22Rv1 (cell line): ENCODE measurements at regions not wholly inside any gene's neighbourhood (a gene's known extent, or its start where the extent isn't known, plus 50 kb on each side); places are given as distances from the start of the nearest gene placed in this dataset.

Experiments
- ZFX ChIP-seq: fragments of 450-650 bp; IDR thresholded peaks from 2 replicates; pipeline ENCODE4 v1.6.1; 2017; ENCODE audit warnings: antibody characterized with exemption, borderline replicate concordance
- TF ChIP-seq, protein P1 (sequence below): fragments of 450-650 bp; IDR thresholded peaks from 2 replicates; pipeline ENCODE4 v1.5.1; 2017; ENCODE audit warnings: mild to moderate bottlenecking

DNA sequence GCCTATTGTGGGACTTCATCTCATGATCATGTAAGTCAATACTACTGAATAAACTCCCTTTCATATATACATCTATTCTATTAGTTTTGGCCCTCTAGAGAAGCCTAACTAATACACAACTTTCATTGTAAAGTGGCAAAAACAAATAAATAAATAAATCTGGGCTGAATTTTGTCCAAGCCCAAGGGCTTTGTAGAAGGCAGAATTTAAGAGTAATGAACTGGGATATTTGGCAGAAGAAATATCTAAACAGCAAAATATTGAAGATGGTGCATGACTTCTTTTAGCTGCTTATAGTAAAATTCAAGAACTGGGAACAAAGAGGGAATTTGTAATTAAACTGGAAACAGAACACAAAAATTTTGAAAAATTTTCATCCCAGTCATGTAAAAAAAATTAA is 246.7 kb upstream of the GULP1 start:
- TF ChIP-seq, protein P1, sequence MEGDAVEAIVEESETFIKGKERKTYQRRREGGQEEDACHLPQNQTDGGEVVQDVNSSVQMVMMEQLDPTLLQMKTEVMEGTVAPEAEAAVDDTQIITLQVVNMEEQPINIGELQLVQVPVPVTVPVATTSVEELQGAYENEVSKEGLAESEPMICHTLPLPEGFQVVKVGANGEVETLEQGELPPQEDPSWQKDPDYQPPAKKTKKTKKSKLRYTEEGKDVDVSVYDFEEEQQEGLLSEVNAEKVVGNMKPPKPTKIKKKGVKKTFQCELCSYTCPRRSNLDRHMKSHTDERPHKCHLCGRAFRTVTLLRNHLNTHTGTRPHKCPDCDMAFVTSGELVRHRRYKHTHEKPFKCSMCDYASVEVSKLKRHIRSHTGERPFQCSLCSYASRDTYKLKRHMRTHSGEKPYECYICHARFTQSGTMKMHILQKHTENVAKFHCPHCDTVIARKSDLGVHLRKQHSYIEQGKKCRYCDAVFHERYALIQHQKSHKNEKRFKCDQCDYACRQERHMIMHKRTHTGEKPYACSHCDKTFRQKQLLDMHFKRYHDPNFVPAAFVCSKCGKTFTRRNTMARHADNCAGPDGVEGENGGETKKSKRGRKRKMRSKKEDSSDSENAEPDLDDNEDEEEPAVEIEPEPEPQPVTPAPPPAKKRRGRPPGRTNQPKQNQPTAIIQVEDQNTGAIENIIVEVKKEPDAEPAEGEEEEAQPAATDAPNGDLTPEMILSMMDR = no peak
- no peak for TF ChIP-seq ZFX
